SH-SY5Y (cell line): ENCODE measurements at regions not wholly inside any gene's neighbourhood (a gene's known extent, or its start where the extent isn't known, plus 50 kb on each side); places are given as distances from the start of the nearest gene placed in this dataset.

Experiments
- GATA2 ChIP-seq: IDR thresholded peaks from 2 replicates; pipeline ENCODE4 v1.6.1; 2011; ENCODE audit warnings: mild to moderate bottlenecking, low read depth, low read length
- GATA3 ChIP-seq: IDR thresholded peaks from 2 replicates; pipeline ENCODE4 v1.6.1; 2011; ENCODE audit warnings: low read depth, mild to moderate bottlenecking, low read length, moderate library complexity

GRCh38 chr2:4556135-4556896 lies 852.9 kb downstream of the DCDC2C start:
- TF ChIP-seq GATA2, result no peak
- no peak for TF ChIP-seq GATA3

GRCh38 chr2:4561196-4561595 lies 857.8 kb downstream of the DCDC2C start:
- TF ChIP-seq GATA3 (no peak), GATA2 (no peak)

GRCh38 chr2:4576075-4576474 lies 872.7 kb downstream of the DCDC2C start:
- no peak for TF ChIP-seq GATA2

GRCh38 chr2:4579977-4580376 lies 876.6 kb downstream of the DCDC2C start:
- no peak for TF ChIP-seq GATA3

- TF ChIP-seq GATA2 (no peak), GATA3 (no peak)
These were observed 881.8 kb downstream of the DCDC2C start for GRCh38 chr2:4585057-4585635.

GRCh38 chr2:4588606-4589005 lies 885.2 kb downstream of the DCDC2C start:
- TF ChIP-seq GATA3, result no peak
- no peak for TF ChIP-seq GATA2

- TF ChIP-seq GATA3 (no peak), GATA2 (no peak)
These were observed 887.9 kb downstream of the DCDC2C start for GRCh38 chr2:4591261-4591660.

GRCh38 chr2:4597400-4597799 lies 894.0 kb downstream of the DCDC2C start:
- no peak for TF ChIP-seq GATA3
- no peak for TF ChIP-seq GATA2

- TF ChIP-seq GATA2 (no peak), GATA3 (no peak)
These were observed 901.4 kb downstream of the DCDC2C start for GRCh38 chr2:4604767-4605166.

GRCh38 chr2:4618141-4618540 lies 914.8 kb downstream of the DCDC2C start:
- no peak for TF ChIP-seq GATA3
- no peak for TF ChIP-seq GATA2

GRCh38 chr2:4618630-4619228 lies 915.4 kb downstream of the DCDC2C start:
- no peak for TF ChIP-seq GATA2
- no peak for TF ChIP-seq GATA3

- TF ChIP-seq GATA2 (no peak), GATA3 (no peak)
These were observed 925.7 kb downstream of the DCDC2C start for GRCh38 chr2:4628998-4629501.

GRCh38 chr2:4635289-4635688 lies 931.9 kb downstream of the DCDC2C start:
- TF ChIP-seq GATA3, result no peak
- TF ChIP-seq GATA2, result no peak

GRCh38 chr2:4653991-4654390 lies 950.6 kb downstream of the DCDC2C start:
- TF ChIP-seq GATA3 (no peak), GATA2 (no peak)

GRCh38 chr2:4656326-4656725 lies 953.0 kb downstream of the DCDC2C start:
- TF ChIP-seq GATA3 (no peak), GATA2 (no peak)

- TF ChIP-seq GATA3 (no peak), GATA2 (no peak)
These were observed 958.9 kb downstream of the DCDC2C start for GRCh38 chr2:4662161-4662779.
